Stomach (tissue), 8 donors: ENCODE measurements at regions not wholly inside any gene's neighbourhood (a gene's known extent, or its start where the extent isn't known, plus 50 kb on each side); places are given as distances from the start of the nearest gene placed in this dataset.

ENCODE experiments used
- DNase-seq, 2 donors: peaks; one replicate each; pipeline versions ENCODE4 v3.0.0 to v3.0.0-alpha.2; 2013 to 2019
- H3K27ac ChIP-seq, 5 donors: fragments of 200-600 bp in 4 of 5; sonication (generic) in 4 of 5; one replicate each; pipeline ENCODE4 v1.5.1; 2013 to 2019; ENCODE audit warnings: mild to moderate bottlenecking in 1 of 5, moderate library complexity in 1 of 5
- H3K27me3 ChIP-seq, 3 donors: fragments of 200-600 bp; sonication (generic); one replicate each; pipeline ENCODE4 v1.5.1; 2017 to 2019; ENCODE audit warnings: mixed run types in 1 of 3
- H3K36me3 ChIP-seq, 4 donors: fragments of 200-600 bp; sonication (generic); 1 replicate in 3 of 4; 2 replicates in 1 of 4; pipeline ENCODE4 v1.5.1; 2016 to 2019
- H3K4me1 ChIP-seq, 4 donors: fragments of 200-600 bp; sonication (generic); one replicate each; pipeline ENCODE4 v1.5.1; 2016 to 2019
- H3K4me3 ChIP-seq, 4 donors: fragments of 200-600 bp; sonication (generic) in 3 of 4; one replicate each; pipeline ENCODE4 v1.5.1; 2016 to 2019; ENCODE audit warnings: mild to moderate bottlenecking in 1 of 4
- H3K9me3 ChIP-seq, 4 donors: fragments of 200-600 bp; sonication (generic); one replicate each; pipeline ENCODE4 v1.5.1; 2016 to 2019
- EP300 ChIP-seq: sonication (generic); formaldehyde crosslinking; IDR thresholded peaks from one replicate; pipeline ENCODE4 v1.6.1; 2017; ENCODE audit warnings: antibody characterized with exemption
- POLR2A ChIP-seq, 4 donors: fragments of 450-650 bp; IDR thresholded peaks; one replicate each; pipeline ENCODE4 v1.6.1; 2016; ENCODE audit warnings: antibody characterized with exemption in 4 of 4, control low read depth in 2 of 4, mild to moderate bottlenecking in 1 of 4, moderate library complexity in 1 of 4
- POLR2AphosphoS5 ChIP-seq, 3 donors: sonication (generic); formaldehyde crosslinking; IDR thresholded peaks; one replicate each; pipeline ENCODE4 v1.6.1; 2016; ENCODE audit warnings: antibody characterized with exemption in 3 of 3
- WGBS, 5 donors: extraction: QIAGEN DNeasy Blood & Tissue Kit in 3 of 5; methylation state at CpG; one replicate each; pipeline versions ENCODE4 v1.1.5 to v1.1.7; 2013 to 2018; 5-methylcytosine and 5-hydroxymethylcytosine counted together
- intact Hi-C: fragments of 100-400 bp; cut with DNase I; formaldehyde crosslinking; loops from one replicate; pipeline ENCODE4 v1.15.1; 2023; ENCODE audit warnings: low total_unique reads
- TF ChIP-seq, protein P1 (sequence below), 7 experiments: fragments of 450-650 bp in 4 of 7; fragments of 200-600 bp in 3 of 7; sonication (generic) in 3 of 7; IDR thresholded peaks; one replicate each; pipeline ENCODE4 v1.5.1; 2016 to 2019; ENCODE audit warnings: antibody characterized with exemption in 7 of 7, control low read depth in 2 of 7, mild to moderate bottlenecking in 1 of 7
- donor health status: healthy with polysubstance abuse.
- donor health status: Bipolar disorder and iron deficiency.
- donor health status: healthy.

DNA sequence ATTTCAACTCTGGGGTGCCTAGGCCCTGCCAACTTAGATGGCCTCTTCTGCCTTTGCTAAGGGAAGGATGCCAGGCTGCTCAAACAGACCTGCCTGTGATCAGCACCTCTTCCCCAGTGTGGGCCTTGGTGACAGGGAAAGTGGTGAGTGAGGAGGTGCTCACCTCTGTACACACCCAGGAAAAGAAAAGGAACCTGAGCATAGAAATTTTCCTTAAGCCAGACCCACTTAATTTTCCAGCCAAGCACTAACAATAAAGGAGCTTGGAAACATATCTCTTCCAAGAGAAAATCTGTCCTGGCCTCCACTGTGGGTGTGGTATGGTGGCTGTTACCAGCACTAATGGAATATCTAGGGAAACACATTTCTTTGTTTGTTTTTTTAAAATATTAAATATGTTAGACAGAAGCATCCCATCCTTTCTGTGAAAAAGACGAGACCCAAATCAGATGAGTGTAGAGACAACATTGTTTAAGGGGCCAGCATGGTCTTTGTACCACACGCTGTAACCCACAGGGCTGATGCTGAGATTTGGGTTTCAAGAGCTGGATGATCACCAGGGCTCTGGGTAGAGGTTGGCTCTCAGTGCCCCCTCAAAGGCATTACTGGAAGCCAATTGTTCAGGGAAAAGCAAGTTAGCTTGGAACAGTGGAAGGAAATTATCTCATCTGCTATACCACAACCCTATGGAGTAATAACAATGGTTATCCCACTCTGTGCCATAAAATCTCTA, 472.2 kb downstream of the INSC start:
- Histone ChIP-seq H3K36me3 (no peaks in the 10 kb centered on the region), H3K27me3 (no peaks in the 10 kb centered on the region), H3K4me1 (peaks cover 0 to 16% (median 2%) of the 10 kb centered on the region in 4 donors), H3K27ac (no peak overlapping the region), H3K9me3 (no peaks in the 10 kb centered on the region), H3K4me3 (no peak overlapping the region)
- WGBS, 5 donors, result 81 to 93% (median 93%) methylated on average over 2 of the region's 2 CpGs
- TF ChIP-seq, protein P1, sequence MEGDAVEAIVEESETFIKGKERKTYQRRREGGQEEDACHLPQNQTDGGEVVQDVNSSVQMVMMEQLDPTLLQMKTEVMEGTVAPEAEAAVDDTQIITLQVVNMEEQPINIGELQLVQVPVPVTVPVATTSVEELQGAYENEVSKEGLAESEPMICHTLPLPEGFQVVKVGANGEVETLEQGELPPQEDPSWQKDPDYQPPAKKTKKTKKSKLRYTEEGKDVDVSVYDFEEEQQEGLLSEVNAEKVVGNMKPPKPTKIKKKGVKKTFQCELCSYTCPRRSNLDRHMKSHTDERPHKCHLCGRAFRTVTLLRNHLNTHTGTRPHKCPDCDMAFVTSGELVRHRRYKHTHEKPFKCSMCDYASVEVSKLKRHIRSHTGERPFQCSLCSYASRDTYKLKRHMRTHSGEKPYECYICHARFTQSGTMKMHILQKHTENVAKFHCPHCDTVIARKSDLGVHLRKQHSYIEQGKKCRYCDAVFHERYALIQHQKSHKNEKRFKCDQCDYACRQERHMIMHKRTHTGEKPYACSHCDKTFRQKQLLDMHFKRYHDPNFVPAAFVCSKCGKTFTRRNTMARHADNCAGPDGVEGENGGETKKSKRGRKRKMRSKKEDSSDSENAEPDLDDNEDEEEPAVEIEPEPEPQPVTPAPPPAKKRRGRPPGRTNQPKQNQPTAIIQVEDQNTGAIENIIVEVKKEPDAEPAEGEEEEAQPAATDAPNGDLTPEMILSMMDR (IDR thresholded peaks at IDR 0.05), result no peak
- TF ChIP-seq EP300, result no peak
- TF ChIP-seq POLR2A (IDR thresholded peaks at IDR 0.05), result no peak
- TF ChIP-seq POLR2AphosphoS5 (IDR thresholded peaks at IDR 0.05), result no peak
- intact Hi-C loops, result no loop called here
- DNase-seq, result no peak

DNA sequence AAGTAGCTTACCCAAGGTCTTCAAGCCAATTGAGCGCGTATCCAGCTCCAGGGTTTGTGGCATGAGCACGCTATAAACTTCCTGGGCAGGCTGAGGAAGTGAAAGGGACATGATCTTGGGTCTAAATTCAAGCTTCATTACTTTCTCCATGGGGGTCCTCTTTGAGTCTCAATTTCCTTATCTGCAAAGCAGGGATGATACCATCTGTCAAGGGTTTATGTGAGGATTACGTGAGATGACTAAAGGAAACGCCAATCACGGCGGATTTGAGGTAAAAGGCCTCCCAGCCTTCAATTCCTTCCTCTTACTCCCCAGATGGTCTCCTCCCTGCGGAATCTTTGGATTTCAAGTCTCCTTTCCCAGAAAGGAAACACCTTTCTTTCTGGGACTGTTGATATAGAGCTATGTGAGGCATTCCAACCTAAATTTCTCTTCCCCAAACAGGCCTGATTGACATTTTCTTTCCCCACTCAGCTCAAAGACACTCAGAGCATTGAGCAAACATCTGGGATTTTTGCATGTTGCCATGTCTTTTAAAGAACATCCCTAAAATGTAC, 474.4 kb downstream of the INSC start:
- no peak for DNase-seq
- no peaks in the 10 kb centered on the region for H3K27me3 ChIP-seq
- no peak overlapping the region for H3K4me3 ChIP-seq
- H3K4me1 ChIP-seq, result peaks cover 0 to 19% (median 2%) of the 10 kb centered on the region in 4 donors
- intact Hi-C loops, result no loop called here
- WGBS, 5 donors, result 88 to 92% (median 92%) methylated on average over 8 of the region's 8 CpGs
- no peak overlapping the region for H3K27ac ChIP-seq
- TF ChIP-seq POLR2AphosphoS5 (IDR thresholded peaks at IDR 0.05), result no peak
- TF ChIP-seq EP300, result no peak
- TF ChIP-seq POLR2A (IDR thresholded peaks at IDR 0.05), result no peak
- TF ChIP-seq, protein P1 (IDR thresholded peaks at IDR 0.05), result no peak
- no peaks in the 10 kb centered on the region for H3K9me3 ChIP-seq
- H3K36me3 ChIP-seq, result no peaks in the 10 kb centered on the region

DNA sequence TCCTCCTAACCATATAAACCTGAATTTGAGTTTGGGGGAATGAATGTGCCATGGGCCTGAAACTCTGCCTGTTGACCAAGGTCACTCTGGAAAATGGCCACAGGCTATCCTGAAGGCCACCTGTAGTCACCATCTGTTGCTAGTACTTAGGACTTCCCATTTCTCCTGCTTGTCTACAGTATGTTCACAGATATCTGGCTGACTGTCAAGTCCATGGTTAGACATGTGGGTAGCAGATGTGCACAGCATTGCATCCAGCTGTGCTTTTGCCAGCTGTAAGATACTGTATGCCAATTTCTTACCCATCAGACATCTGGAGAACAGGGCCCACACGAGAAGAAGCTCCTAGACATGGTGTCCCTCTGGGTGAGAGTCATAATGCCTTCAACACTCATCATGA, 475.4 kb downstream of the INSC start:
- no peak overlapping the region for H3K27ac ChIP-seq
- no peaks in the 10 kb centered on the region for H3K36me3 ChIP-seq
- no peak overlapping the region for H3K4me3 ChIP-seq
- peaks cover 0 to 19% (median 2%) of the 10 kb centered on the region in 4 donors for H3K4me1 ChIP-seq
- peak in 1 of 2 donors; percentile 20 for DNase-seq
- no peaks in the 10 kb centered on the region for H3K9me3 ChIP-seq
- intact Hi-C loops, result no loop called here
- H3K27me3 ChIP-seq, result no peaks in the 10 kb centered on the region
- WGBS, 5 donors, result 55 to 77% (median 66%) methylated on average over 1 of the region's 1 CpG
- no peak for TF ChIP-seq EP300
- TF ChIP-seq, protein P1 (IDR thresholded peaks at IDR 0.05), result no peak
- TF ChIP-seq POLR2AphosphoS5 (IDR thresholded peaks at IDR 0.05), result no peak
- TF ChIP-seq POLR2A (IDR thresholded peaks at IDR 0.05), result no peak

DNA sequence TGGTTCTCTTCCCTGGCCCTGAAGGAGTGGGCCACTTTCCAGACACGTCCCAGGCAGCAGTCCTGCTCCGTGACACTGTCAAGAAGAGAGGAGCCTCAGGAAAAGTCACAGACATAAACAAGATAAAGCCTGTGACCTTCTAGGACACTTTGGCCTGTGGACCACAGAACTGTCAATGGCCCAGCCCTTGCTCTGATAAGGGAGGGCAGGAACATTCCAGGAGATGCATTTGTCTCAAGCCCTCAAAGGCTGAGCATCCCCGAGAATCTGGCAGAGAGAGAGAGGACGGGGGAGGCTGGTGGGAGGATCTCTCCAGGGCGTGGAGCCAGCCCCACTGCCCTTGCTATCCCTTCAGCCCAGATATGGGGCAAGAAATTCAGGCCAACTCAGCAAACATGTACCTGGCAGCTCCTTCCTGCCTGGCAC, 476.4 kb downstream of the INSC start:
- intact Hi-C loops, result no loop called here
- H3K9me3 ChIP-seq, result no peaks in the 10 kb centered on the region
- no peak overlapping the region for H3K4me3 ChIP-seq
- H3K27me3 ChIP-seq, result no peaks in the 10 kb centered on the region
- no peak overlapping the region for H3K27ac ChIP-seq
- H3K36me3 ChIP-seq, result no peaks in the 10 kb centered on the region
- 40 to 60% (median 44%) methylated on average over 5 of the region's 5 CpGs for WGBS, 5 donors
- DNase-seq, result peak in 1 of 2 donors; percentile 47
- TF ChIP-seq POLR2A (IDR thresholded peaks at IDR 0.05) (no peak), EP300 (no peak), POLR2AphosphoS5 (IDR thresholded peaks at IDR 0.05) (no peak)
- TF ChIP-seq, protein P1 (IDR thresholded peaks at IDR 0.05), result no peak
- H3K4me1 ChIP-seq, result peaks cover 0 to 27% (median 3%) of the 10 kb centered on the region in 4 donors
